KMS-11 (cell line): ENCODE measurements at regions not wholly inside any gene's neighbourhood (a gene's known extent, or its start where the extent isn't known, plus 50 kb on each side); places are given as distances from the start of the nearest gene placed in this dataset.

ENCODE experiments used
- H2AFZ ChIP-seq: fragments of 200-600 bp; sonication (generic); 2 replicates; pipeline ENCODE4 v1.6.1; 2016; ENCODE audit warnings: antibody characterized with exemption, mixed run types, low read depth
- H3K27ac ChIP-seq: fragments of 200-600 bp; sonication (generic); 2 replicates; pipeline ENCODE4 v1.6.1; 2016; ENCODE audit warnings: mild to moderate bottlenecking, mixed run types
- H3K27me3 ChIP-seq: fragments of 200-600 bp; sonication (generic); 2 replicates; pipeline ENCODE4 v1.6.1; 2017; ENCODE audit warnings: mild to moderate bottlenecking, low read depth, mixed run types, moderate library complexity; ENCODE audit not compliant: insufficient read depth
- H3K36me3 ChIP-seq: fragments of 200-600 bp; sonication (generic); 2 replicates; pipeline ENCODE4 v1.6.1; 2017; ENCODE audit warnings: mild to moderate bottlenecking, mixed run types; ENCODE audit not compliant: insufficient read depth
- H3K4me1 ChIP-seq: fragments of 200-600 bp; sonication (generic); 2 replicates; pipeline ENCODE4 v1.6.1; 2016; ENCODE audit warnings: mild to moderate bottlenecking, low read depth, mixed run types; ENCODE audit not compliant: poor library complexity, severe bottlenecking
- H3K4me2 ChIP-seq: fragments of 200-600 bp; sonication (generic); 2 replicates; pipeline ENCODE4 v1.7.0; 2016; ENCODE audit warnings: mild to moderate bottlenecking, mixed run types
- H3K4me3 ChIP-seq: fragments of 200-600 bp; sonication (generic); IDR thresholded peaks from 2 replicates; pipeline ENCODE4 v1.6.1; 2017; ENCODE audit warnings: low read depth, low read length, mixed read lengths; ENCODE audit not compliant: insufficient read depth
- H3K79me2 ChIP-seq: fragments of 200-600 bp; sonication (generic); 2 replicates; pipeline ENCODE4 v1.6.1; 2016; ENCODE audit warnings: low read depth, mixed run types; ENCODE audit not compliant: insufficient read depth
- H3K9ac ChIP-seq: fragments of 200-600 bp; sonication (generic); 2 replicates; pipeline ENCODE4 v1.6.1; 2016; ENCODE audit warnings: mild to moderate bottlenecking, mixed run types
- H4K20me1 ChIP-seq: fragments of 200-600 bp; sonication (generic); 2 replicates; pipeline ENCODE4 v1.6.1; 2016; ENCODE audit warnings: mild to moderate bottlenecking, mixed run types; ENCODE audit not compliant: insufficient read depth
- TF ChIP-seq, protein P1 (sequence below): fragments of 200-600 bp; sonication (generic); conservative IDR thresholded peaks from 2 replicates; pipeline ENCODE4 v1.6.1; 2017; ENCODE audit warnings: low read depth, mild to moderate bottlenecking, antibody characterized with exemption, low read length, moderate library complexity, mixed read lengths

DNA sequence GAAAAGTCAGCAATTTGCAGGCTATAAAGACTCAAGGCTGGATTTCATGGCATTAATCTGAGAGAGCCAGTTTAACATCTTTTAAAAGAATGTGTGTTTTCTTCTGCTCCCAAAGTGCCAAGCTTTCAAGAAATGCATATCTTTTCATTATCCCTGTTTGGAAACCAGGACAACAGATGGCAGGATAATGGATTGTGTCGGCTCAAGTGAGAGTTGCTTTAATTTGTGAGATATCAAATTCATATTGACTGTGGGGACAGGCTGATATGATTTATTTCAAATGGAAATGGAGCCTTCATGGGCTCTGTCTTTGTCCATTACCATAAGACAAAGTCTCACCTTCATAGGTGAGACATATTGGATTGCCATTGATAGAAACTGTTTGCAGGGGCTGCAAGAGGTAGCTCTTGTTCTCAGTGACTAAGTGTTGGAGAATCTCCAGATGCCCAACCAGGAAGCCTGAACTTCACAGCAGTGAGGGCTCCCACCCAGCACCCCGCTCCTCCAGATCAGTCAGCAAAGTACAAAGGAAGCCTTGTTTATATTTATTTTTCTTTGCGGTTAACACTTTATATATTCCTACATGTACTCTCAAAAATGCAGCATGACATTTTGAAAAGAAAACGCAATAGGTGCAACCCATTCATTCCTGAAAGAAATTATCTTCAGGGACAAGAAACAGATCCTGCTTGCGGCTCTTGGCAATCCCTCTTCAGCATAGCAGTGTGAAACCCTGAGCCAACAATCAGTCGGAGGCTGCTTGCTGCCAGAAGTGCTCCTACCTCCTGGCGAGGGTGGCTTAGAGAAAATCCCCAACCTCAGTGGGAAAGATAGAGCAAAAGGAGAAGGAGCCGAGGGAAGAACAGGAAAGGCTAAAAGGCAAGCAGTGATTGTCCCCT, 65.8 kb upstream of the ATL2 start:
- H3K4me2 ChIP-seq: no peak overlapping the region
- H3K9ac ChIP-seq: no peak overlapping the region
- no peaks in the 10 kb centered on the region for H3K27me3 ChIP-seq
- no peak overlapping the region for H3K4me3 ChIP-seq
- H3K4me1 ChIP-seq: peaks cover 22% of the 10 kb centered on the region
- H3K27ac ChIP-seq: no peak overlapping the region
- no peak overlapping the region for H2AFZ ChIP-seq
- no peaks in the 10 kb centered on the region for H3K79me2 ChIP-seq
- no peaks in the 10 kb centered on the region for H4K20me1 ChIP-seq
- H3K36me3 ChIP-seq: no peaks in the 10 kb centered on the region
- TF ChIP-seq, protein P1, sequence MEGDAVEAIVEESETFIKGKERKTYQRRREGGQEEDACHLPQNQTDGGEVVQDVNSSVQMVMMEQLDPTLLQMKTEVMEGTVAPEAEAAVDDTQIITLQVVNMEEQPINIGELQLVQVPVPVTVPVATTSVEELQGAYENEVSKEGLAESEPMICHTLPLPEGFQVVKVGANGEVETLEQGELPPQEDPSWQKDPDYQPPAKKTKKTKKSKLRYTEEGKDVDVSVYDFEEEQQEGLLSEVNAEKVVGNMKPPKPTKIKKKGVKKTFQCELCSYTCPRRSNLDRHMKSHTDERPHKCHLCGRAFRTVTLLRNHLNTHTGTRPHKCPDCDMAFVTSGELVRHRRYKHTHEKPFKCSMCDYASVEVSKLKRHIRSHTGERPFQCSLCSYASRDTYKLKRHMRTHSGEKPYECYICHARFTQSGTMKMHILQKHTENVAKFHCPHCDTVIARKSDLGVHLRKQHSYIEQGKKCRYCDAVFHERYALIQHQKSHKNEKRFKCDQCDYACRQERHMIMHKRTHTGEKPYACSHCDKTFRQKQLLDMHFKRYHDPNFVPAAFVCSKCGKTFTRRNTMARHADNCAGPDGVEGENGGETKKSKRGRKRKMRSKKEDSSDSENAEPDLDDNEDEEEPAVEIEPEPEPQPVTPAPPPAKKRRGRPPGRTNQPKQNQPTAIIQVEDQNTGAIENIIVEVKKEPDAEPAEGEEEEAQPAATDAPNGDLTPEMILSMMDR: no peak

- no peak overlapping the region for H2AFZ ChIP-seq
- H3K4me1 ChIP-seq: peaks cover 26% of the 10 kb centered on the region
- no peak overlapping the region for H3K9ac ChIP-seq
- TF ChIP-seq, protein P1: no peak
- H4K20me1 ChIP-seq: no peaks in the 10 kb centered on the region
- H3K27ac ChIP-seq: no peak overlapping the region
- H3K4me2 ChIP-seq: no peak overlapping the region
- no peaks in the 10 kb centered on the region for H3K79me2 ChIP-seq
- no peak overlapping the region for H3K4me3 ChIP-seq
- no peaks in the 10 kb centered on the region for H3K27me3 ChIP-seq
- no peaks in the 10 kb centered on the region for H3K36me3 ChIP-seq
Measured at GRCh38 chr2:38441346-38441745, 64.3 kb upstream of the ATL2 start.

- Histone ChIP-seq H2AFZ (no peak overlapping the region), H3K27me3 (no peaks in the 10 kb centered on the region), H3K36me3 (no peaks in the 10 kb centered on the region), H3K79me2 (no peaks in the 10 kb centered on the region), H4K20me1 (no peaks in the 10 kb centered on the region), H3K4me1 (peaks cover 26% of the 10 kb centered on the region), H3K4me3 (no peak overlapping the region), H3K9ac (no peak overlapping the region), H3K4me2 (no peak overlapping the region), H3K27ac (no peak overlapping the region)
- TF ChIP-seq, protein P1: no peak
Measured at GRCh38 chr2:38440655-38441054, 63.6 kb upstream of the ATL2 start.

- no peak overlapping the region for H2AFZ ChIP-seq
- H4K20me1 ChIP-seq: no peaks in the 10 kb centered on the region
- no peaks in the 10 kb centered on the region for H3K36me3 ChIP-seq
- H3K27ac ChIP-seq: peak overlapping the region; percentile 51; the same call in 1 of the 2 replicates
- peak overlapping the region; percentile 10; the same call in 1 of the 2 replicates for H3K9ac ChIP-seq
- peaks cover 26% of the 10 kb centered on the region for H3K4me1 ChIP-seq
- no peaks in the 10 kb centered on the region for H3K79me2 ChIP-seq
- peak overlapping the region; percentile 46 for H3K4me2 ChIP-seq
- H3K27me3 ChIP-seq: no peaks in the 10 kb centered on the region
- H3K4me3 ChIP-seq: no peak overlapping the region
- TF ChIP-seq, protein P1: no peak
Measured at GRCh38 chr2:38439863-38440262, 62.8 kb upstream of the ATL2 start.
